ENCODE measurements at regions not wholly inside any gene's neighbourhood (a gene's known extent, or its start where the extent isn't known, plus 50 kb on each side); places are given as distances from the start of the nearest gene placed in this dataset.

GRCh38 chr7:156151078-156151477 lies 338.8 kb upstream of the SHH start:
- ChIA-PET POLR2A (no interaction called here), CTCF (no interaction called here)
- no peak overlapping the region for H3K4me2 ChIP-seq (ENCODE audit: insufficient read depth, low read length)
- no TSS peak for BruUV-seq (replicated peaks)
- H2AFZ ChIP-seq (ENCODE audit: low read depth, low read length) = no peak overlapping the region
- H3K9me1 ChIP-seq (replicated peaks; ENCODE audit: control insufficient read depth, extremely low read depth, insufficient read depth, low read length) = no peaks in the 10 kb centered on the region
- no peaks in the 10 kb centered on the region for H3K36me3 ChIP-seq (ENCODE audit: control insufficient read depth in 2 of 2, extremely low read depth in 1 of 2, insufficient read depth in 2 of 2, low read length in 2 of 2)
- no peak for FAIRE-seq
- H3K4me1 ChIP-seq (ENCODE audit: control insufficient read depth, extremely low read depth, insufficient read depth, low read length) = no peaks in the 10 kb centered on the region
- H3K27me3 ChIP-seq (ENCODE audit: control insufficient read depth in 2 of 2, insufficient read depth in 2 of 2, low read length in 2 of 2) = no peaks in the 10 kb centered on the region
- dilution Hi-C loops (cut with MboI; ENCODE audit: extremely low pct_ligation_motif_present, low sequenced_read_pairs) = no loop called here
- DNase-seq (ENCODE audit: low read depth, low spot score) = no peak
- intact Hi-C loops (cut with micrococcal nuclease) = no loop called here
- TF ChIP-seq MAX (IDR thresholded peaks at IDR 0.05; ENCODE audit: insufficient read depth, insufficient read length) (no peak), CTCF (IDR thresholded peaks at IDR 0.05; ENCODE audit: extremely low read depth in 1 of 2, insufficient read depth in 1 of 2, low read depth in 1 of 2, low read length in 2 of 2) (no peak), POLR2AphosphoS5 (IDR thresholded peaks at IDR 0.05; ENCODE audit: insufficient read depth, low read depth, low read length) (no peak), FOS (IDR thresholded peaks at IDR 0.05; ENCODE audit: borderline replicate concordance, insufficient read depth, low read length) (no peak), GATA2 (IDR thresholded peaks at IDR 0.05; ENCODE audit: insufficient read depth, insufficient read length, low read depth, low read length) (no peak), POLR2A (IDR thresholded peaks at IDR 0.05; ENCODE audit: low read depth, low read length) (no peak), EZH2 (IDR thresholded peaks at IDR 0.05; ENCODE audit: borderline replicate concordance, low read depth, low read length, severe bottlenecking) (no peak), JUN (IDR thresholded peaks at IDR 0.05; ENCODE audit: borderline replicate concordance, insufficient read depth, insufficient read length, low read depth) (no peak), MYC (IDR thresholded peaks at IDR 0.05; ENCODE audit: low read depth, low read length) (no peak)
- H3K9me3 ChIP-seq (replicated peaks; ENCODE audit: control insufficient read depth, insufficient read depth, low read length) = peaks cover 1% of the 10 kb centered on the region
- H3K9ac ChIP-seq (replicated peaks; ENCODE audit: extremely low read depth, insufficient read depth, low read length) = no peak overlapping the region
- no peaks in the 10 kb centered on the region for H3K79me2 ChIP-seq (ENCODE audit: control insufficient read depth, insufficient read depth, low read length)
- H3K4me3 ChIP-seq (replicated peaks in 1 of 3; ENCODE audit: insufficient read depth in 1 of 3, low read depth in 1 of 3, low read length in 3 of 3) = no peak overlapping the region
- H4K20me1 ChIP-seq (replicated peaks; ENCODE audit: control insufficient read depth, extremely low read depth, insufficient read depth, low read length) = no peaks in the 10 kb centered on the region
- no peak overlapping the region for H3K27ac ChIP-seq (ENCODE audit: insufficient read depth, low read depth, low read length)
